Neural cell (in vitro differentiated cells): ENCODE measurements at regions not wholly inside any gene's neighbourhood (a gene's known extent, or its start where the extent isn't known, plus 50 kb on each side); places are given as distances from the start of the nearest gene placed in this dataset.

Experiments
- H2AFZ ChIP-seq: fragments of 200-600, 300-800 bp; sonication (generic), shearing (Covaris generic); 2 replicates; pipeline ENCODE4 v1.6.0; 2014; ENCODE audit warnings: low read depth, mild to moderate bottlenecking, antibody characterized with exemption, low read length, moderate library complexity
- H3F3A ChIP-seq: fragments of 200-600 bp; shearing (Covaris generic); 2 replicates; pipeline ENCODE4 v1.6.1; 2016; ENCODE audit warnings: mild to moderate bottlenecking, moderate library complexity, mixed read lengths, antibody characterized with exemption, low read length; ENCODE audit not compliant: insufficient read depth, poor library complexity, severe bottlenecking
- H3K27ac ChIP-seq: fragments of 200-600, 300-800 bp; sonication (generic), shearing (Covaris generic); 2 replicates; pipeline ENCODE4 v1.5.1; 2014; ENCODE audit warnings: mild to moderate bottlenecking, low read length, moderate library complexity
- H3K27me3 ChIP-seq: fragments of 300-800, 200-600 bp; sonication (generic), shearing (Covaris generic); 2 replicates; pipeline ENCODE4 v1.6.0; 2014; ENCODE audit warnings: mild to moderate bottlenecking, low read depth, low read length, moderate library complexity; ENCODE audit not compliant: insufficient read depth
- H3K36me3 ChIP-seq: fragments of 300-800, 200-600 bp; sonication (generic), shearing (Covaris generic); 2 replicates; pipeline ENCODE4 v1.5.1; 2014; ENCODE audit warnings: mild to moderate bottlenecking, antibody characterized with exemption, low read length, moderate library complexity; ENCODE audit not compliant: insufficient read depth
- H3K4me2 ChIP-seq: fragments of 300-800, 200-600 bp; sonication (generic), shearing (Covaris generic); 2 replicates; pipeline ENCODE4 v1.6.0; 2014; ENCODE audit warnings: mild to moderate bottlenecking, low read length
- H3K4me3 ChIP-seq: fragments of 300-800, 200-600 bp; sonication (generic), shearing (Covaris generic); 2 replicates; pipeline ENCODE4 v1.5.1; 2014; ENCODE audit warnings: mild to moderate bottlenecking, low read length, moderate library complexity
- H3K79me2 ChIP-seq: fragments of 200-600 bp; shearing (Covaris generic); replicated peaks from 2 replicates; pipeline ENCODE4 v1.6.0; 2014; ENCODE audit warnings: mild to moderate bottlenecking, low read length, moderate library complexity; ENCODE audit not compliant: insufficient read depth
- H3K9ac ChIP-seq: fragments of 300-800, 200-600 bp; sonication (generic), shearing (Covaris generic); 2 replicates; pipeline ENCODE4 v1.6.1; 2016; ENCODE audit warnings: mild to moderate bottlenecking, low read length, mixed read lengths
- H3K9me2 ChIP-seq: fragments of 200-600 bp; shearing (Covaris generic); 2 replicates; pipeline ENCODE4 v1.6.1; 2016; ENCODE audit warnings: mild to moderate bottlenecking, low read length, mixed read lengths; ENCODE audit not compliant: insufficient read depth
- H3K9me3 ChIP-seq: fragments of 200-600, 300-800 bp; sonication (generic), shearing (Covaris generic); 2 replicates; pipeline ENCODE4 v1.6.1; 2016; ENCODE audit warnings: mild to moderate bottlenecking, mixed run types, low read length, moderate library complexity, mixed read lengths
- H4K20me1 ChIP-seq: fragments of 200-600 bp; shearing (Covaris generic); 2 replicates; pipeline ENCODE4 v1.6.1; 2016; ENCODE audit warnings: mild to moderate bottlenecking, mixed run types; ENCODE audit not compliant: insufficient read depth
- EP300 ChIP-seq: fragments of 450-650 bp; conservative IDR thresholded peaks from 2 replicates; pipeline ENCODE4 v1.6.1; 2014; ENCODE audit warnings: antibody characterized with exemption, mild to moderate bottlenecking, moderate library complexity; ENCODE audit not compliant: poor library complexity, severe bottlenecking
- EZH2 ChIP-seq: fragments of 200-600, 300-800 bp; shearing (Covaris generic), sonication (generic); IDR thresholded peaks from 2 replicates; pipeline ENCODE4 v1.6.1; 2014; ENCODE audit warnings: antibody characterized with exemption, low read length, borderline replicate concordance, mild to moderate bottlenecking; ENCODE audit not compliant: insufficient read depth, poor library complexity, severe bottlenecking
- MXI1 ChIP-seq: fragments of 450-650 bp; conservative IDR thresholded peaks from 2 replicates; pipeline ENCODE4 v1.6.1; 2014; ENCODE audit warnings: antibody characterized with exemption, mild to moderate bottlenecking; ENCODE audit not compliant: poor library complexity, severe bottlenecking
- POLR2AphosphoS5 ChIP-seq: IDR thresholded peaks from 2 replicates; pipeline ENCODE4 v1.6.1; 2012
- RAD21 ChIP-seq: fragments of 450-650 bp; conservative IDR thresholded peaks from 2 replicates; pipeline ENCODE4 v1.6.1; 2014; ENCODE audit warnings: antibody characterized with exemption, mild to moderate bottlenecking, moderate library complexity
- SMC3 ChIP-seq: fragments of 450-650 bp; conservative IDR thresholded peaks from 2 replicates; pipeline ENCODE4 v1.6.1; 2014; ENCODE audit warnings: antibody characterized with exemption, mild to moderate bottlenecking, moderate library complexity; ENCODE audit not compliant: poor library complexity
- TAF1 ChIP-seq: IDR thresholded peaks from 2 replicates; pipeline ENCODE4 v1.6.1; 2012; ENCODE audit warnings: low read depth
- TF ChIP-seq, protein P1 (sequence below): IDR thresholded peaks from 2 replicates; pipeline ENCODE4 v1.6.1; 2012; ENCODE audit warnings: borderline replicate concordance
- TF ChIP-seq, protein P2 (sequence below): fragments of 450-650 bp; IDR thresholded peaks from 2 replicates; pipeline ENCODE4 v1.5.1; 2014; ENCODE audit warnings: antibody characterized with exemption, mild to moderate bottlenecking, moderate library complexity; ENCODE audit not compliant: poor library complexity, severe bottlenecking

DNA sequence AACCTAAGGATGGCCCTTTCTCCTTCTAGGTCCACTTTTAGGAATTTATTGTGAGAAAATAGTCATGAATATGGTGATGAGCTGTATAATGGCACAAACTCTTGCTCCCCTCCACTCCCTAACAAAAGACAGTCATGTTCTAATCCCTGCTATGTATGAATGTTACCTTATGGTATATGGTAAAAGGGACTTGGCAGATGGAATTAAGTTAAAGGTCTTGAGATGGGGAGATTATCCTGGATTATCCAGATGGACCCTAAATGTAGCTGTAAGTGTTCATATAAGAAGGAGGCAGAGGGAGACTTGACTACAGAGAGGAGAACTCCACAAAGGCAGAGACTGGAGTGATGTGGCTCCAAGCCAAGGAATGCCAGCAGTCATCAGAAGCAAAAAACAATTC lies 296.1 kb downstream of the SOX9 start:
- no peaks in the 10 kb centered on the region for H3K9me2 ChIP-seq
- H3K4me2 ChIP-seq, result no peak overlapping the region
- H3K27ac ChIP-seq, result no peak overlapping the region
- H3K36me3 ChIP-seq, result no peaks in the 10 kb centered on the region
- no peak overlapping the region for H2AFZ ChIP-seq
- H4K20me1 ChIP-seq, result no peaks in the 10 kb centered on the region
- no peaks in the 10 kb centered on the region for H3K27me3 ChIP-seq
- peaks cover 6% of the 10 kb centered on the region for H3K9me3 ChIP-seq
- H3K79me2 ChIP-seq, result no peaks in the 10 kb centered on the region
- no peaks in the 10 kb centered on the region for H3F3A ChIP-seq
- no peak for TF ChIP-seq SMC3
- TF ChIP-seq TAF1, result no peak
- TF ChIP-seq EZH2, result no peak
- TF ChIP-seq, protein P1, sequence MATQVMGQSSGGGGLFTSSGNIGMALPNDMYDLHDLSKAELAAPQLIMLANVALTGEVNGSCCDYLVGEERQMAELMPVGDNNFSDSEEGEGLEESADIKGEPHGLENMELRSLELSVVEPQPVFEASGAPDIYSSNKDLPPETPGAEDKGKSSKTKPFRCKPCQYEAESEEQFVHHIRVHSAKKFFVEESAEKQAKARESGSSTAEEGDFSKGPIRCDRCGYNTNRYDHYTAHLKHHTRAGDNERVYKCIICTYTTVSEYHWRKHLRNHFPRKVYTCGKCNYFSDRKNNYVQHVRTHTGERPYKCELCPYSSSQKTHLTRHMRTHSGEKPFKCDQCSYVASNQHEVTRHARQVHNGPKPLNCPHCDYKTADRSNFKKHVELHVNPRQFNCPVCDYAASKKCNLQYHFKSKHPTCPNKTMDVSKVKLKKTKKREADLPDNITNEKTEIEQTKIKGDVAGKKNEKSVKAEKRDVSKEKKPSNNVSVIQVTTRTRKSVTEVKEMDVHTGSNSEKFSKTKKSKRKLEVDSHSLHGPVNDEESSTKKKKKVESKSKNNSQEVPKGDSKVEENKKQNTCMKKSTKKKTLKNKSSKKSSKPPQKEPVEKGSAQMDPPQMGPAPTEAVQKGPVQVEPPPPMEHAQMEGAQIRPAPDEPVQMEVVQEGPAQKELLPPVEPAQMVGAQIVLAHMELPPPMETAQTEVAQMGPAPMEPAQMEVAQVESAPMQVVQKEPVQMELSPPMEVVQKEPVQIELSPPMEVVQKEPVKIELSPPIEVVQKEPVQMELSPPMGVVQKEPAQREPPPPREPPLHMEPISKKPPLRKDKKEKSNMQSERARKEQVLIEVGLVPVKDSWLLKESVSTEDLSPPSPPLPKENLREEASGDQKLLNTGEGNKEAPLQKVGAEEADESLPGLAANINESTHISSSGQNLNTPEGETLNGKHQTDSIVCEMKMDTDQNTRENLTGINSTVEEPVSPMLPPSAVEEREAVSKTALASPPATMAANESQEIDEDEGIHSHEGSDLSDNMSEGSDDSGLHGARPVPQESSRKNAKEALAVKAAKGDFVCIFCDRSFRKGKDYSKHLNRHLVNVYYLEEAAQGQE, result no peak
- TF ChIP-seq, protein P2, sequence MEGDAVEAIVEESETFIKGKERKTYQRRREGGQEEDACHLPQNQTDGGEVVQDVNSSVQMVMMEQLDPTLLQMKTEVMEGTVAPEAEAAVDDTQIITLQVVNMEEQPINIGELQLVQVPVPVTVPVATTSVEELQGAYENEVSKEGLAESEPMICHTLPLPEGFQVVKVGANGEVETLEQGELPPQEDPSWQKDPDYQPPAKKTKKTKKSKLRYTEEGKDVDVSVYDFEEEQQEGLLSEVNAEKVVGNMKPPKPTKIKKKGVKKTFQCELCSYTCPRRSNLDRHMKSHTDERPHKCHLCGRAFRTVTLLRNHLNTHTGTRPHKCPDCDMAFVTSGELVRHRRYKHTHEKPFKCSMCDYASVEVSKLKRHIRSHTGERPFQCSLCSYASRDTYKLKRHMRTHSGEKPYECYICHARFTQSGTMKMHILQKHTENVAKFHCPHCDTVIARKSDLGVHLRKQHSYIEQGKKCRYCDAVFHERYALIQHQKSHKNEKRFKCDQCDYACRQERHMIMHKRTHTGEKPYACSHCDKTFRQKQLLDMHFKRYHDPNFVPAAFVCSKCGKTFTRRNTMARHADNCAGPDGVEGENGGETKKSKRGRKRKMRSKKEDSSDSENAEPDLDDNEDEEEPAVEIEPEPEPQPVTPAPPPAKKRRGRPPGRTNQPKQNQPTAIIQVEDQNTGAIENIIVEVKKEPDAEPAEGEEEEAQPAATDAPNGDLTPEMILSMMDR, result no peak
- no peak for TF ChIP-seq RAD21
- no peak for TF ChIP-seq POLR2AphosphoS5
- TF ChIP-seq EP300, result no peak
- H3K4me3 ChIP-seq, result no peak overlapping the region
- no peak overlapping the region for H3K9ac ChIP-seq

DNA sequence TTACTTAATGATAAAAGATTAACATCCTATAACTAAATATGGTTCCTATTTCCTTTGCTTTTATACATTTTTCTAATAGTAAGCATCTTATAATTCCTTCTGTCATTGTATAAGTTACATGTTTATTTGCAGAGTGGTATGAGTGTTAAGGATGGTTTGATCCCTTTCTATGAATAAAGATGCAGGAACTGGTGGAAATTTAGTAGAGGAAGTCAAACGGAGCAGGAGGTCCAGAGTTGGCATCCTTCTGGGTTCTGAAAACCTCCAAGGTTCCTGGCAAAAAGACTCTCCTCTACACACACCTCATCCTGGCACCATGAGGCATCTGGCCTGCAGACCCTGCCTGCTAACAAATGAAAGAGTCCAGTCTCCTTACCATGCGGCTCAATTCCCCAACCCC lies 296.8 kb downstream of the SOX9 start:
- Histone ChIP-seq H3K9ac (no peak overlapping the region), H3K27ac (no peak overlapping the region), H3K4me3 (no peak overlapping the region), H3F3A (no peaks in the 10 kb centered on the region), H3K9me3 (peaks cover 6% of the 10 kb centered on the region), H3K9me2 (no peaks in the 10 kb centered on the region), H3K79me2 (no peaks in the 10 kb centered on the region), H4K20me1 (no peaks in the 10 kb centered on the region), H3K27me3 (no peaks in the 10 kb centered on the region), H3K36me3 (no peaks in the 10 kb centered on the region), H2AFZ (no peak overlapping the region), H3K4me2 (no peak overlapping the region)
- TF ChIP-seq, protein P1, result no peak
- no peak for TF ChIP-seq SMC3
- no peak for TF ChIP-seq EP300
- no peak for TF ChIP-seq RAD21
- TF ChIP-seq MXI1, result no peak
- TF ChIP-seq, protein P2, result no peak
- TF ChIP-seq TAF1, result no peak
- TF ChIP-seq POLR2AphosphoS5, result no peak
- no peak for TF ChIP-seq EZH2
